Peyer's patch (tissue), 4 donors: ENCODE measurements at regions not wholly inside any gene's neighbourhood (a gene's known extent, or its start where the extent isn't known, plus 50 kb on each side); places are given as distances from the start of the nearest gene placed in this dataset.
A peak's percentile ranks its signal among the peaks of the same experiment; 100 is the strongest.

ENCODE experiments used
- DNase-seq, 3 donors: peaks; one replicate each; pipeline ENCODE4 v3.0.0-alpha.2; 2017 to 2019
- H3K27ac ChIP-seq, 4 donors: fragments of 200-600 bp; sonication (generic); one replicate each; pipeline ENCODE4 v1.5.1; 2016 to 2019
- H3K27me3 ChIP-seq, 2 donors: fragments of 200-600 bp; sonication (generic); one replicate each; pipeline ENCODE4 v1.5.1; 2019
- H3K36me3 ChIP-seq, 3 donors: fragments of 200-600 bp; sonication (generic); one replicate each; pipeline ENCODE4 v1.5.1; 2016 to 2019
- H3K4me1 ChIP-seq, 4 donors: fragments of 200-600 bp; sonication (generic); one replicate each; pipeline ENCODE4 v1.5.1; 2016 to 2019
- H3K4me3 ChIP-seq, 4 donors: fragments of 200-600 bp; sonication (generic); 1 replicate in 3 of 4; 2 replicates in 1 of 4; pipeline ENCODE4 v1.5.1; 2016 to 2019; ENCODE audit warnings: mild to moderate bottlenecking in 1 of 4
- H3K9me3 ChIP-seq, 4 donors: fragments of 200-600 bp; sonication (generic); one replicate each; pipeline ENCODE4 v1.5.1; 2016 to 2019; ENCODE audit warnings: mild to moderate bottlenecking in 1 of 4
- POLR2A ChIP-seq, 2 donors: fragments of 450-650 bp; IDR thresholded peaks; one replicate each; pipeline ENCODE4 v1.5.1; 2017; ENCODE audit warnings: antibody characterized with exemption in 2 of 2, mild to moderate bottlenecking in 2 of 2, moderate library complexity in 2 of 2
- TF ChIP-seq, protein P1 (sequence below), 6 experiments: fragments of 450-650 bp in 4 of 6; fragments of 200-600 bp in 2 of 6; sonication (generic) in 1 of 6; IDR thresholded peaks; one replicate each; pipeline ENCODE4 v1.5.1; 2017 to 2019; ENCODE audit warnings: antibody characterized with exemption in 6 of 6, mild to moderate bottlenecking in 3 of 6, moderate library complexity in 1 of 6

DNA sequence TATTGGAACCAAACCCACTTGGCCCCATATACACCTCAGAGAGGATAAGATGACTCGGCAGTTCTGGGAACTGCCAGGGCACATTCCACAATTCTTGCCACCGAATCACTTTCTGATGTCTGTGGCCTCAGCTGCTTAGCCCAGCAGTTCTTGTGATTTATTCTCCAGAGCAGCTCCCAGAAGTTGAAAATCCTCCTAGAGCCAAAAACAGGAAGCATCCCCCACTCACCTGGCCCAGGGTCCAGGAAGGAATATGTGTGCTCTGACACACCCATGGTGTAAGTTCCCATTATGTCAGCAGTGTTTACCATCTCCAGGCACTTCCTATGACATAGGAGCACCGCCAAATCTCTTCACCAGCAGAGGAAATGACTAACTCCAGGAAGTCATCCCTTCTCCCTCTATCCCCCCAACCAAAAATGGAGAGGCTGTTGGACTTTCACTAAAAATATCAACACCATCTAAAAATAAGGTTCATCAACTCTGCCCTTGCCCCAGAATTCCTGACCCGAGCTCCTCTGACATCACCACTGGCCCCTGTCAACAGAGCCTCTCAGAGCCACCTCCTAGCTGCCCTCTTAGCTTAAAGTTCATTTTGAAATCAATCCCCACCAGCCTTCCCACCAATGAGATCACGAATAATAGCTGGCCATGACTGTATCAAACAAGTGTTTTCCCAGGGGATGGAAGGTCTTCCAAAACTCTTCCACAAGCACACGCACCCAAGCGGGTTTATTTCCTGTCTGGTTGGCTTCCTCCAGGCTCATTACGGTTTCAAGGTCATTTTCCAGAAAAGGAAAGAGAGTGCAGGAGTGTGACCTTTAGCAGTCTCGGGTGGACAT is 223.1 kb upstream of the PARD3B start:
- Histone ChIP-seq H3K27ac (peak overlapping the region in 1 of 4 donors; percentile 20), H3K36me3 (no peaks in the 10 kb centered on the region), H3K4me1 (no peaks in the 10 kb centered on the region), H3K4me3 (no peak overlapping the region), H3K9me3 (no peaks in the 10 kb centered on the region), H3K27me3 (no peaks in the 10 kb centered on the region)
- no peak for TF ChIP-seq POLR2A (IDR thresholded peaks at IDR 0.05)
- TF ChIP-seq, protein P1, sequence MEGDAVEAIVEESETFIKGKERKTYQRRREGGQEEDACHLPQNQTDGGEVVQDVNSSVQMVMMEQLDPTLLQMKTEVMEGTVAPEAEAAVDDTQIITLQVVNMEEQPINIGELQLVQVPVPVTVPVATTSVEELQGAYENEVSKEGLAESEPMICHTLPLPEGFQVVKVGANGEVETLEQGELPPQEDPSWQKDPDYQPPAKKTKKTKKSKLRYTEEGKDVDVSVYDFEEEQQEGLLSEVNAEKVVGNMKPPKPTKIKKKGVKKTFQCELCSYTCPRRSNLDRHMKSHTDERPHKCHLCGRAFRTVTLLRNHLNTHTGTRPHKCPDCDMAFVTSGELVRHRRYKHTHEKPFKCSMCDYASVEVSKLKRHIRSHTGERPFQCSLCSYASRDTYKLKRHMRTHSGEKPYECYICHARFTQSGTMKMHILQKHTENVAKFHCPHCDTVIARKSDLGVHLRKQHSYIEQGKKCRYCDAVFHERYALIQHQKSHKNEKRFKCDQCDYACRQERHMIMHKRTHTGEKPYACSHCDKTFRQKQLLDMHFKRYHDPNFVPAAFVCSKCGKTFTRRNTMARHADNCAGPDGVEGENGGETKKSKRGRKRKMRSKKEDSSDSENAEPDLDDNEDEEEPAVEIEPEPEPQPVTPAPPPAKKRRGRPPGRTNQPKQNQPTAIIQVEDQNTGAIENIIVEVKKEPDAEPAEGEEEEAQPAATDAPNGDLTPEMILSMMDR (IDR thresholded peaks at IDR 0.05): no peak
- no peak for DNase-seq

DNA sequence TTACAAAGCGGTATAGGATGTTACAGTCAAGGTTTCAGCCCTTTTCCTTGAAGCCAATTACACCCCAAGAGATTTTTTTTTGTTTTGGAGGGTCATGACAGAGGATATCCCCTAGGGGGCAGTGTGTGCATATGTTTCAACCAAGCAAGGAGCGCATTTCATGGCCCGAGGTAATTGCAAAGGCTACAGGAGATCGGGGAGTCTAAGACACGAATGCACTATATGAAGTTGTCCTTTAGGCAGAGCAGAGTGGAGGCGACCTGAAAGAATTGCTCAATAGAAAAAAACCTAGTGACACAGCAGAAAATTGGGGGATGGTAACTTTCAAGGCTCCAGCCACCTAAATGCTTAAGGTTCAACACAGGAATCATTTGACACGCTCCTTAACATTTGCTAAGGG is 219.8 kb upstream of the PARD3B start:
- Histone ChIP-seq H3K9me3 (no peaks in the 10 kb centered on the region), H3K4me3 (no peak overlapping the region), H3K27me3 (no peaks in the 10 kb centered on the region), H3K36me3 (no peaks in the 10 kb centered on the region), H3K4me1 (no peaks in the 10 kb centered on the region), H3K27ac (no peak overlapping the region)
- DNase-seq: peak in 1 of 3 donors; percentile 71
- TF ChIP-seq, protein P1 (IDR thresholded peaks at IDR 0.05): peak; percentile 19 to 95 (median 80)
- no peak for TF ChIP-seq POLR2A (IDR thresholded peaks at IDR 0.05)

DNA sequence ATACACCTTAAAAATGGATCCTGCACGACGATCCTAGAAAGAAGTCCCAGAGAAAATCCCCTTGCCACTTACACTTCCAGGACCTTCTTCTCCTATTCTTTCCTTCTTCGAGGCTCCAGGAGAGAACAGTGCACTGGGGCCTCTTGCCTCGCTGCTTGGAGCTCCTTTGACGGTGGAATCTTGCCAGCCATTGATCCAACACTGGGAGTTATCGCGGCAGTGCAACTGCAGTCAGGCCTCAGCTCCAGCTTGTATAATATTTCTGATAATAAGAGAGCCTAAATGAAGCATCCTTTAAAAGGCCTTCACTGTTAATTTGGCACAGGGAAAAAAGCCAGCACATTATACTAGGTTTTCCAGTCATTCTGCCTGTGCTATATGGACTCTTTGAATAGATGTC is 216.9 kb upstream of the PARD3B start:
- no peak for DNase-seq
- no peaks in the 10 kb centered on the region for H3K9me3 ChIP-seq
- no peak for TF ChIP-seq POLR2A (IDR thresholded peaks at IDR 0.05)
- TF ChIP-seq, protein P1 (IDR thresholded peaks at IDR 0.05): no peak
- H3K27ac ChIP-seq: no peak overlapping the region
- H3K4me1 ChIP-seq: no peaks in the 10 kb centered on the region
- no peak overlapping the region for H3K4me3 ChIP-seq
- no peaks in the 10 kb centered on the region for H3K36me3 ChIP-seq
- H3K27me3 ChIP-seq: no peaks in the 10 kb centered on the region

DNA sequence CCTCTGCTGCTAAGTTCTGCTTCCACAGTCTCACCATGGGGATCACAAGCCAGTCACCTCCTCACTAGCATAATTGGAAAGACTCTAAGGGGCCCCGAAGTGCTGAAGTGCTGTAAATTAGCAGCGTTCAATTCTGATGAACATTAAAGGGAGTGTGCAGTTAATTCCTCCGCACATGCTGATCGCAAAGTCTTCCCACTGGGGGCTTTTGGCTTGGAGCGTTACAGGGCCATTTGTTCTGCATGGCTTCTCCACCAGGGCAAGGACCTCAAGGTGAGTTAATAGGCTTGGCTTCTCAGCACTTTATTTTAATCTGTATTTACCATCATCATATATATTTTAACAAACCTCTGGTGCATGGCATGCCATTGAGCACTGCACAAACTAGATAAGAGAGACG is 216.3 kb upstream of the PARD3B start:
- no peak for DNase-seq

DNA sequence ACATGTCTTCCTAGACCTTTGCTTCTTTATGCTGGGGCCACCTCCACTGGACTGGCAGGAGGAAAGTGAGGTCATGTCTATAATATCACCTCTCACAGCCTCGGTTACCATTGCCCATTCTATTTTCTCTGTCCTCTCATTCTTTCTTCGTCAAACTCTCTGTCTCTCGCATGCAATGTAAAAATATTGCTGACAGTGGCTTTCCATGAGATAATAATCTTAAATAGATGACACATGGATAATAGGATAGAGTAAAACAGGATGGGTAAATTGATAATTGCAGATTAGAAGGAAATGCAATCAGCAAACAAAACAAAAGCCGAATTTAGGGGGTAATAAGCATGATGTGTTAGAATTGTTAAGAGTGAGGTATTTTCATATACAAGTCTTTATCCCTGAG is 215.7 kb upstream of the PARD3B start:
- H3K4me3 ChIP-seq: no peak overlapping the region
- DNase-seq: no peak
- TF ChIP-seq, protein P1 (IDR thresholded peaks at IDR 0.05): no peak
- TF ChIP-seq POLR2A (IDR thresholded peaks at IDR 0.05): no peak
- no peaks in the 10 kb centered on the region for H3K36me3 ChIP-seq
- H3K27me3 ChIP-seq: no peaks in the 10 kb centered on the region
- H3K4me1 ChIP-seq: no peaks in the 10 kb centered on the region
- no peaks in the 10 kb centered on the region for H3K9me3 ChIP-seq
- no peak overlapping the region for H3K27ac ChIP-seq

More for the DNA sequence above, 216.3 kb upstream of the PARD3B start:
- Histone ChIP-seq H3K4me3 (no peak overlapping the region), H3K4me1 (no peaks in the 10 kb centered on the region), H3K27ac (no peak overlapping the region), H3K27me3 (no peaks in the 10 kb centered on the region), H3K36me3 (no peaks in the 10 kb centered on the region), H3K9me3 (no peaks in the 10 kb centered on the region)
- TF ChIP-seq POLR2A (IDR thresholded peaks at IDR 0.05): no peak
- TF ChIP-seq, protein P1 (IDR thresholded peaks at IDR 0.05): no peak
